ENCODE measurements at regions not wholly inside any gene's neighbourhood (a gene's known extent, or its start where the extent isn't known, plus 50 kb on each side); places are given as distances from the start of the nearest gene placed in this dataset.

DNA sequence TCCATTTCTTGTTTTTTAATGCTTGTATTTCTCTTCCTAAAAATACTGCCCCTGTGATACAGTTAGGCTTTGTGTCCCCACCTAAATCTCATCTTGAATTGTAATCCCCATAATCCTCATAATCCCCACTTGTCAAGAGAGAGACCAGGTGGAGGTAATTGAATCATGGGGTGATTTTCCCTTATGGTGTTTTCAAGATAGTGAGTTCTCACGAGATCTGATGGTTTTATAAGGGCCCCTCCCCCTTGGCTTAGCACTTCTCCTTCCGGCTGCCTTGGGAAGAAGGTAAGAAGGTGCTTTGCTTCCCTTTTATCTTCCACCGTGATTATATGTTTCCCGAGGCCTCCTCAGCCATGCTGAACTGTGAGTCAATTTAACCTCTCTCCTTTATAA, 227.4 kb downstream of the MAN2A1 start:
- Histone ChIP-seq H3K9me3 (ENCODE audit: control insufficient read depth, low read length) (no peaks in the 10 kb centered on the region), H3K36me3 (ENCODE audit: control insufficient read depth, insufficient read depth, low read length) (no peaks in the 10 kb centered on the region), H3K27me3 (ENCODE audit: control insufficient read depth, insufficient read depth, low read length, poor library complexity, severe bottlenecking) (no peaks in the 10 kb centered on the region), H3K4me1 (ENCODE audit: control insufficient read depth, insufficient read depth, low read length) (no peaks in the 10 kb centered on the region), H3K4me3 (ENCODE audit: insufficient read depth, low read depth, low read length) (no peak overlapping the region), H3K27ac (ENCODE audit: insufficient read depth, low read depth, low read length, poor library complexity, severe bottlenecking) (no peak overlapping the region)
- WGBS, 2 experiments: 82 to 89% methylated on average over 4 of the region's 4 CpGs

DNA sequence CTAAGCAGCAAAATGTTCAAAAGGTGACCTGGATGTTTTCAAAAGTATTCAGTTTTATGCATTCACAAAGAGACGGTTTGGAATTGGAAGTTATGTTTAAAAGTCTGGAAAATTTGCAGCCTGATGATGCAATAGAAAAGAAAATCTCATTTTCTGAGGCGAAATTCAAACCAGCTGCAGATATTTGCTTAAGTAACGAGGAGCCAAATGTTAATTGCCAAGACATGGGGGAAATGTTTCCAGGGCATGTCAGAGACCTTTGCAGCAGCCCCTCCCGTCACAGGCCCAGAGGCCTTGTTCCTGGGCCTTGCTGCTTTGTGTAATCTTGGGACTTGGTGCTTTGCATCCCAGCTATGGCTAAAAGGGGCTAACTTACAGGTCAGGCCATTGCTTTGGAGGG, 228.2 kb downstream of the MAN2A1 start:
- 92 to 96% methylated on average over 4 of the region's 4 CpGs for WGBS, 2 experiments
- Histone ChIP-seq H3K4me1 (ENCODE audit: control insufficient read depth, insufficient read depth, low read length) (no peaks in the 10 kb centered on the region), H3K4me3 (ENCODE audit: insufficient read depth, low read depth, low read length) (no peak overlapping the region), H3K27me3 (ENCODE audit: control insufficient read depth, insufficient read depth, low read length, poor library complexity, severe bottlenecking) (no peaks in the 10 kb centered on the region), H3K36me3 (ENCODE audit: control insufficient read depth, insufficient read depth, low read length) (no peaks in the 10 kb centered on the region), H3K27ac (ENCODE audit: insufficient read depth, low read depth, low read length, poor library complexity, severe bottlenecking) (no peak overlapping the region), H3K9me3 (ENCODE audit: control insufficient read depth, low read length) (no peaks in the 10 kb centered on the region)

DNA sequence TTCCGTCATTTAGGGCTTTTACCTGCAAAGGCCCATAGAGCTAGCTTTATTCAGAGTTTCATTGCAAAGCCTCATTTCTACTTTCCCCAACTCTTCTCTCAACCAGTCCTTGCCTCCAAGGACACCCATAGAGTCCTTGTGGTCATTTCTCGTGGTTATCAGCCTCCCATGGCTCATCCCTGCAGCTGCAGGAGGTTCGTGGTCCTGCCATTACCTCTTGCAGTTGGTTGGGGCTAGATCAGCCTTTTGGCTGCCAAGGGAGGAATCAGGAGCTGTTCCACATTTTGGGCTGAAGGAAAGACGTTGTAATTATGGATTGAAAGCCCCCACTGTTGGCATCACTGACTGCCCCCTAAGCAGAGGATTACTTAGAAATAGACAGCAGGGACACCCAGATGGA, 231.0 kb downstream of the MAN2A1 start:
- Histone ChIP-seq H3K27me3 (ENCODE audit: control insufficient read depth, insufficient read depth, low read length, poor library complexity, severe bottlenecking) (no peaks in the 10 kb centered on the region), H3K9me3 (ENCODE audit: control insufficient read depth, low read length) (no peaks in the 10 kb centered on the region), H3K36me3 (ENCODE audit: control insufficient read depth, insufficient read depth, low read length) (no peaks in the 10 kb centered on the region), H3K27ac (ENCODE audit: insufficient read depth, low read depth, low read length, poor library complexity, severe bottlenecking) (no peak overlapping the region), H3K4me1 (ENCODE audit: control insufficient read depth, insufficient read depth, low read length) (no peaks in the 10 kb centered on the region), H3K4me3 (ENCODE audit: insufficient read depth, low read depth, low read length) (no peak overlapping the region)
- WGBS, 2 experiments: 93% methylated on average over 4 of the region's 4 CpGs

DNA sequence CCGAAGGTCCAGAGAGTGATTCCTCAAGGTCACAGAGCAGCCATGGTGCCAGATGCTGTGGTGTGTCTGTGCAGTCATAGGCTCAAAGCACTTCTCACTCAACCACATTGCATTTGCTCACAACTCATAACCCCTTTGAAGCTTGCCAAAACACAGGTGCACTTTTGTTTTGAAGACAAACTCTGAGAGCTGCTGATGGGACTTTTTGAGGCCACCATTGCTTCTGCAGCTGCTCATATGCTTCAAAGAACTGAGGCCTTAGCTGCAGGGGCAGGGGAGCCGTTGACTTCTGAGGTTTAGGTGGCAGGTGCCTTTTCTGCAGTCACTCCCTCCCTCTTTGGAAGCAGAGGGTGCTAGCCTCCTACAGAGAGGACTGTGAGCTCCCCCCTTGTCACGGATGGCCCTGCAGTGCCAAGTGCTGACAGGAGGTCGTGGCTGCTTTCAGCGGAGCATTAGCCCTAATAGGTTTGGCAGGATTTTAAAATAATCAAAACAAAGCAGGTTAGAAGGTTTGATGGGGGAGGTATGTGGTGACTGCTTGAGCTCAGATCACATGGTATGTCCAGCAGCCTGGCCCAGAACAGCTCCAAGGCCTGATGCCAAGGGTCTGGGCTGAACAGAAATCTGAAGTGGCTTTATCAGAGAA, 232.1 kb downstream of the MAN2A1 start:
- WGBS, 2 experiments: 83 to 89% methylated on average over 5 of the region's 5 CpGs
- Histone ChIP-seq H3K9me3 (ENCODE audit: control insufficient read depth, low read length) (no peaks in the 10 kb centered on the region), H3K27me3 (ENCODE audit: control insufficient read depth, insufficient read depth, low read length, poor library complexity, severe bottlenecking) (no peaks in the 10 kb centered on the region), H3K27ac (ENCODE audit: insufficient read depth, low read depth, low read length, poor library complexity, severe bottlenecking) (no peak overlapping the region), H3K36me3 (ENCODE audit: control insufficient read depth, insufficient read depth, low read length) (no peaks in the 10 kb centered on the region), H3K4me3 (ENCODE audit: insufficient read depth, low read depth, low read length) (no peak overlapping the region), H3K4me1 (ENCODE audit: control insufficient read depth, insufficient read depth, low read length) (no peaks in the 10 kb centered on the region)

DNA sequence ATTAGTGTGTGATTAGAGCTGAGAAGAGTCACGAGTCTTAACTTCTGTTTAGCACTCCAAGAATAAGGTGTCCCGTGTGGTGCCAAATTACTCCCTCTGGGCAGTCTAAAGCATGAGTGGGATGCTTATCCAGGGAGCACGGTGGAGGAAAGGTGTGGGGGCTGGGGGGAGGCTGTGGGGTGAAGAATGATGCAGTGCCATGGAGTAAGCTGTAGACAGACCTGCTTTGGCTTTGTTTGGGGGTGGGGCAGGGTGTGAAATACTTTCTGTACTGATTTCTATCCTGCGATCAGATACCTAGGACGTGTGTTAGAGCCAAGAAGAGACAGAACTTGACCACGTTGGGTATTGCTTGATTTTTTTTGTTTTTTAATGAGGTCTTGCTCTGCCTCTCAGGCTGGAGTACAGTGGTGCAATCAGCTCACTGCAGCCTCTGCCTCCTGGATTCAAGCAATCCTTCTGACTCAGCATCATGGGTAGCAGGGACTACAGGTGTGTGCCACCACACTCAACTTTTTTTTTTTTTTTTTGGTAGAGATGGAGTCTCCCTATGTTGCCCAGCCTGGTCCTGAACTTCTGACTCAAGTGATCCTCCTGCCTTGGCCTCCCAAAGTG, 232.8 kb downstream of the MAN2A1 start:
- Histone ChIP-seq H3K36me3 (ENCODE audit: control insufficient read depth, insufficient read depth, low read length) (no peaks in the 10 kb centered on the region), H3K4me3 (ENCODE audit: insufficient read depth, low read depth, low read length) (no peak overlapping the region), H3K27me3 (ENCODE audit: control insufficient read depth, insufficient read depth, low read length, poor library complexity, severe bottlenecking) (no peaks in the 10 kb centered on the region), H3K9me3 (ENCODE audit: control insufficient read depth, low read length) (no peaks in the 10 kb centered on the region), H3K4me1 (ENCODE audit: control insufficient read depth, insufficient read depth, low read length) (no peaks in the 10 kb centered on the region), H3K27ac (ENCODE audit: insufficient read depth, low read depth, low read length, poor library complexity, severe bottlenecking) (no peak overlapping the region)
- WGBS, 2 experiments: 91 to 94% methylated on average over 6 of the region's 6 CpGs

DNA sequence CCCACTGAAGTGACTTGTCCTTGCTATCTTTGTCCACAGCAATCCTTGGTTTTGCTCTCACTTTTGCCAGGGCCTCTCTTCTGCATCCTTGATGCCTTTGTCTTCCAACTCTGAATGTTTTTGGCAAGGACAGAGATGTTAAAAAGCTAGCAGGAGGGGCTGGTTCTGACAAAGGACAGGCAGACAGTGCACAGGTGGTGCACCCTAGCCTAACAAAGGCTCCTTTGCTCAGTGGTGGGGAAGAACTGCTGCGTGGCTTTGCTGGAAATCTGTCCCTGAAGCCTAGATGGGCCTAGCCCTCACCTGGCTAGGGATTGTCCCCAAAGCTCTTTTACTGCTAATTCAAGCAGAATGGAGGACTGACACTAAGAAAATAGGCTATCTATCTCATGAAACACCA, 233.5 kb downstream of the MAN2A1 start:
- H3K36me3 ChIP-seq (ENCODE audit: control insufficient read depth, insufficient read depth, low read length): no peaks in the 10 kb centered on the region
- no peak overlapping the region for H3K4me3 ChIP-seq (ENCODE audit: insufficient read depth, low read depth, low read length)
- no peaks in the 10 kb centered on the region for H3K9me3 ChIP-seq (ENCODE audit: control insufficient read depth, low read length)
- no peaks in the 10 kb centered on the region for H3K27me3 ChIP-seq (ENCODE audit: control insufficient read depth, insufficient read depth, low read length, poor library complexity, severe bottlenecking)
- H3K27ac ChIP-seq (ENCODE audit: insufficient read depth, low read depth, low read length, poor library complexity, severe bottlenecking): no peak overlapping the region
- H3K4me1 ChIP-seq (ENCODE audit: control insufficient read depth, insufficient read depth, low read length): no peaks in the 10 kb centered on the region
- 62 to 70% methylated on average over 1 of the region's 1 CpG for WGBS, 2 experiments

DNA sequence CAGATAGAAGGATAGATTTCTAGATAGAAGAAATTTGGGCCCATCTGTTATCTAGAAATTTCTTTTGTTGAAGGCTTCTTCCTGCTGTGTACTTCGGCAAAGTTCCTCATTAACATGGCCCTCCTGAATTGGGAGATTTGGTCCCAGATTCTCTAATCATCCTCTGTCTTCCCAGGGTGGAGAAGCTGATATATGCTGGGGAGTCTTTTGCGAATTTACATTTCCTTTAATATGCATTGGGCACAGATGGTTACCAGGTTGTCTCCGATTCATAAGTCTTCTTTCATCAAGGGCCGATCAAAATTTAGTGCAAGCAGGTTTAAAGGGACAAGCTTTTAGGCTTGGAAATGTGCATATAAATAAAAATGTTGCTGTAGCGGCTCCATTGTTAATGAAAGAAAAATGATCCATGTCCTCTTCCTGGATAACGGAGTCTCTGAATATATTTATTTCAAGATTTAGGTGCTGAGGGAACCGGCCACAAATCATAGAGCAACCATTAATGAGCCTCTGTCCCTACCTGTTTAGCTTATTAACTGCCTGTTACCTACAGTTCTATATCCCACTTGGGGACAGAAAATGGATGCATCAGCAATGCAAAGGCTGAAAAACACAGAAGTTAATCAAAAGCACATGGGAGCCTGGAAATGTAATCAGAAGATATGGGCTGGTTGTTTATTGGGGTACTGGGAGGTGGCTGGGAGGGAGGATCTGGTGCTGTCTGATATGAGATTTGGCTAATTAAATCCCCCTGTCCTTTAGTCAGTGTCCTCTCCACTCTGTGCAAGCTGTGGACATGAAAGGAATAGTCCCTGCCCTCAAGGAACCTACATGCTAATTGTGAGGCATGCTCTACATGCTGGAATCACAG, 234.7 kb downstream of the MAN2A1 start:
- WGBS, 2 experiments: 92 to 93% methylated on average over 7 of the region's 7 CpGs
- Histone ChIP-seq H3K27ac (ENCODE audit: insufficient read depth, low read depth, low read length, poor library complexity, severe bottlenecking) (no peak overlapping the region), H3K4me1 (ENCODE audit: control insufficient read depth, insufficient read depth, low read length) (no peaks in the 10 kb centered on the region), H3K4me3 (ENCODE audit: insufficient read depth, low read depth, low read length) (no peak overlapping the region), H3K27me3 (ENCODE audit: control insufficient read depth, insufficient read depth, low read length, poor library complexity, severe bottlenecking) (no peaks in the 10 kb centered on the region), H3K9me3 (ENCODE audit: control insufficient read depth, low read length) (no peaks in the 10 kb centered on the region), H3K36me3 (ENCODE audit: control insufficient read depth, insufficient read depth, low read length) (no peaks in the 10 kb centered on the region)

DNA sequence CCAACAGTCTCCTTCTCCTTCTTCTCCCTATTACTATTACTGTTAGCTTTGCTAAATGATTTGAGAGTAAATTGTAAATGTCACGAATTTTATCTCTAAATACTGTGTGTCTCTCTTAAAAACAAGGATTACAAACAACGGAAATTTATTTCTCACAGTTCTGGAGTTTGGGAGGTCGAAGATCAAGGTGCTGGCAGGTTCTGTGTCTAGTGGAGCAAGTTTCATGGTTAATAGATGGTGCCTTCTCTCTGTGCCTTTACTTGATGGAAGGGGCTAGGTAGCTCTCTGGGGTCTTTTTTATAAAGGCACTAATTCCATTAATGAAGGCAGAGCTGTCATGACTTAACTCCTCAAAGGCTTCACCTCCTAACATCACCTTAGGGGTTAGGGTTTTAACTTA, 237.9 kb downstream of the MAN2A1 start:
- WGBS, 2 experiments: 88 to 95% methylated on average over 2 to 3 of the region's 3 CpGs
- Histone ChIP-seq H3K27ac (ENCODE audit: insufficient read depth, low read depth, low read length, poor library complexity, severe bottlenecking) (no peak overlapping the region), H3K36me3 (ENCODE audit: control insufficient read depth, insufficient read depth, low read length) (no peaks in the 10 kb centered on the region), H3K27me3 (ENCODE audit: control insufficient read depth, insufficient read depth, low read length, poor library complexity, severe bottlenecking) (no peaks in the 10 kb centered on the region), H3K9me3 (ENCODE audit: control insufficient read depth, low read length) (no peaks in the 10 kb centered on the region), H3K4me1 (ENCODE audit: control insufficient read depth, insufficient read depth, low read length) (no peaks in the 10 kb centered on the region), H3K4me3 (ENCODE audit: insufficient read depth, low read depth, low read length) (no peak overlapping the region)

DNA sequence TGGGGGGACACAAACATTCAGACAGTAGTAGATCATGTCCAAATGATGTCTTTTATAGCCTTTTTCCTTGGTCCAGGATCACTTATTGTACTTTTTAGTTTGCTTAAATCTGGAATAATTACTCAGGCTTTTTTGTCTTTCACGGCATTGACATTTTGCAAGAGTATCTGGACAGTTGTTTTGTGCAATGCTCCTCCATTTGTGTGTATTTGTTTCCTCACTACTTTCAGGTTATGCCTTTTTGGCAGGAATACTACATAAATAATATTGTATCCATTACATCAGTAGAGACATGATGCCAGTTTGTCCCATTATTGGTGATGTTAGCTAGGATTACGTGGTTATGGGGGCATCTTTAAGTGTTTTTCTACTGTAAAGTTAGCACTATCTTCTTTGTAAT, 238.3 kb downstream of the MAN2A1 start:
- H3K27ac ChIP-seq (ENCODE audit: insufficient read depth, low read depth, low read length, poor library complexity, severe bottlenecking): no peak overlapping the region
- H3K9me3 ChIP-seq (ENCODE audit: control insufficient read depth, low read length): no peaks in the 10 kb centered on the region
- no peaks in the 10 kb centered on the region for H3K4me1 ChIP-seq (ENCODE audit: control insufficient read depth, insufficient read depth, low read length)
- no peaks in the 10 kb centered on the region for H3K36me3 ChIP-seq (ENCODE audit: control insufficient read depth, insufficient read depth, low read length)
- 97 to 100% methylated on average over 1 to 2 of the region's 2 CpGs for WGBS, 2 experiments
- H3K27me3 ChIP-seq (ENCODE audit: control insufficient read depth, insufficient read depth, low read length, poor library complexity, severe bottlenecking): no peaks in the 10 kb centered on the region
- H3K4me3 ChIP-seq (ENCODE audit: insufficient read depth, low read depth, low read length): no peak overlapping the region

DNA sequence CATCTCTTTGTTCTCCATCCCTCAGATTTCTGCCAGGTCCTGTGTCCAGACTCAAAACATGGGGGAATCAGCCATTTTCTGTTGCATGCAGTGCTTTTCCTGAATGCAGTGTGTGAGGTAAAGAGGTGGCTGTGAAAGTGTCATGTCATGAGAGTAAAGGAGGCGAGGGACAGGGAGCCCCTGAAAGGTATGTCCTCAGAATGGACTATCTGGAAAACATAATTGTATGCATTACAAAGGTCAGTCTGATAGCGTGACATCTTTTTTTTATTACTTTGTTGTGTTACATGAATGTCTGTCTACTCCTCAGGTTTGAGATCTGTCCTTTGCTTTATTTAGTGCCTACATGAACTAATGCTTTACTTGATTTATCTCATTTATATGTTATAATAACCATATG, 239.1 kb downstream of the MAN2A1 start:
- no peak overlapping the region for H3K4me3 ChIP-seq (ENCODE audit: insufficient read depth, low read depth, low read length)
- H3K27ac ChIP-seq (ENCODE audit: insufficient read depth, low read depth, low read length, poor library complexity, severe bottlenecking): no peak overlapping the region
- no peaks in the 10 kb centered on the region for H3K9me3 ChIP-seq (ENCODE audit: control insufficient read depth, low read length)
- no peaks in the 10 kb centered on the region for H3K36me3 ChIP-seq (ENCODE audit: control insufficient read depth, insufficient read depth, low read length)
- WGBS, 2 experiments: 95 to 96% methylated on average over 2 of the region's 2 CpGs
- H3K27me3 ChIP-seq (ENCODE audit: control insufficient read depth, insufficient read depth, low read length, poor library complexity, severe bottlenecking): no peaks in the 10 kb centered on the region
- no peaks in the 10 kb centered on the region for H3K4me1 ChIP-seq (ENCODE audit: control insufficient read depth, insufficient read depth, low read length)
